NB4 (cell line): ENCODE measurements at regions not wholly inside any gene's neighbourhood (a gene's known extent, or its start where the extent isn't known, plus 50 kb on each side); places are given as distances from the start of the nearest gene placed in this dataset.

Source experiments
- DNase-seq: peaks from one replicate; pipeline ENCODE4 v3.0.0; 2010; ENCODE audit warnings: low read depth
- H3K4me3 ChIP-seq: one replicate; pipeline ENCODE4 v1.5.1; 2011; ENCODE audit warnings: mild to moderate bottlenecking, low read depth, low read length, moderate library complexity
- MYC ChIP-seq: IDR thresholded peaks from 2 replicates; pipeline ENCODE4 v1.6.1; 2011; ENCODE audit warnings: low read depth, low read length
- POLR2A ChIP-seq: IDR thresholded peaks from 2 replicates; pipeline ENCODE4 v1.6.1; 2011; ENCODE audit warnings: mild to moderate bottlenecking; ENCODE audit not compliant: insufficient read length; ENCODE audit errors: extremely low read depth
- TF ChIP-seq, protein P1 (sequence below): IDR thresholded peaks from one replicate; pipeline ENCODE4 v1.5.1; 2012; ENCODE audit warnings: low read depth, low read length
- TF ChIP-seq, protein P2 (sequence below): IDR thresholded peaks from 2 replicates; pipeline ENCODE4 v1.6.1; 2011; ENCODE audit warnings: low read depth, low read length

DNA sequence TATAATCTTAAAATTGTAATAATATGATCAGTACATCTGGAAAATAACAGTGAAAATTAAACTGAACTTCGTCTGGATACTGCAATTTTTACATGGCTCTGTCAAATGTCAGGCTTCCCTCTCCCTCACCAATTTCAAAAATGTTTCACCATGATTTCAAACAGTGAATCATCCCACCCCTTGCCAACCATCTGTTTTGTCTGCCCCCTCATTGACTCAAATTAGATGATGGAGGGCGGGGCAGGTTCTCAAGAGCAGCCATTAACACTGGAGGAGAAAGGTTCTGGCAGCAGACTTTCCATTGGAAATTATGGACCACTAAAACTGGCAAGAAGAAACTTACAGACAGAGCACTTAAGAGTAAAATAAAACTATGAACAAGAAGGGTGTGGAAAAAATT lies 1195.7 kb upstream of the ZEB2 start:
- TF ChIP-seq MYC (no peak), POLR2A (no peak)
- TF ChIP-seq, protein P1, sequence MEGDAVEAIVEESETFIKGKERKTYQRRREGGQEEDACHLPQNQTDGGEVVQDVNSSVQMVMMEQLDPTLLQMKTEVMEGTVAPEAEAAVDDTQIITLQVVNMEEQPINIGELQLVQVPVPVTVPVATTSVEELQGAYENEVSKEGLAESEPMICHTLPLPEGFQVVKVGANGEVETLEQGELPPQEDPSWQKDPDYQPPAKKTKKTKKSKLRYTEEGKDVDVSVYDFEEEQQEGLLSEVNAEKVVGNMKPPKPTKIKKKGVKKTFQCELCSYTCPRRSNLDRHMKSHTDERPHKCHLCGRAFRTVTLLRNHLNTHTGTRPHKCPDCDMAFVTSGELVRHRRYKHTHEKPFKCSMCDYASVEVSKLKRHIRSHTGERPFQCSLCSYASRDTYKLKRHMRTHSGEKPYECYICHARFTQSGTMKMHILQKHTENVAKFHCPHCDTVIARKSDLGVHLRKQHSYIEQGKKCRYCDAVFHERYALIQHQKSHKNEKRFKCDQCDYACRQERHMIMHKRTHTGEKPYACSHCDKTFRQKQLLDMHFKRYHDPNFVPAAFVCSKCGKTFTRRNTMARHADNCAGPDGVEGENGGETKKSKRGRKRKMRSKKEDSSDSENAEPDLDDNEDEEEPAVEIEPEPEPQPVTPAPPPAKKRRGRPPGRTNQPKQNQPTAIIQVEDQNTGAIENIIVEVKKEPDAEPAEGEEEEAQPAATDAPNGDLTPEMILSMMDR, result no peak
- TF ChIP-seq, protein P2, sequence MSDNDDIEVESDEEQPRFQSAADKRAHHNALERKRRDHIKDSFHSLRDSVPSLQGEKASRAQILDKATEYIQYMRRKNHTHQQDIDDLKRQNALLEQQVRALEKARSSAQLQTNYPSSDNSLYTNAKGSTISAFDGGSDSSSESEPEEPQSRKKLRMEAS, result no peak
- peak; percentile 12 for DNase-seq
- H3K4me3 ChIP-seq, result no peak overlapping the region

DNA sequence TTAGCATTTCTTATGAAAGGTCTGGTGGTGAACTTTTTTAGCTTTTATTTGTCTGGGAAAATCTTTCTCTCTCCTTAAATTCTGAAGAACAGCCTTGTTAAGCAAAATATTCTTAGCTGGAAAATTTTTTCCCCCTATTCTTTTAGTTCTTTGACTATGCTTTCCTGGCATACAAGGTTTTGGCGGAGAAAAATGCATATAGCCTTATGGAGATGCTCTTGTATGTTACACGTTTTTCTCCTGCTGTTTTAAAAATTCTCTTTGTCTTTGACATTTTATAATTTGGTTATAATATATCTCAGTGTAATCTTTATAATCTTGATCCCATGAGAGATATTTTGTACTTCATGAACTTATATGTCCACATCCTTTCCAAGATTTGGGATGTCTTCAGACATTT lies 1190.4 kb upstream of the ZEB2 start:
- no peak for DNase-seq
- TF ChIP-seq, protein P1, result no peak
- TF ChIP-seq, protein P2, result no peak
- TF ChIP-seq POLR2A, result no peak
- no peak for TF ChIP-seq MYC
- no peak overlapping the region for H3K4me3 ChIP-seq

DNA sequence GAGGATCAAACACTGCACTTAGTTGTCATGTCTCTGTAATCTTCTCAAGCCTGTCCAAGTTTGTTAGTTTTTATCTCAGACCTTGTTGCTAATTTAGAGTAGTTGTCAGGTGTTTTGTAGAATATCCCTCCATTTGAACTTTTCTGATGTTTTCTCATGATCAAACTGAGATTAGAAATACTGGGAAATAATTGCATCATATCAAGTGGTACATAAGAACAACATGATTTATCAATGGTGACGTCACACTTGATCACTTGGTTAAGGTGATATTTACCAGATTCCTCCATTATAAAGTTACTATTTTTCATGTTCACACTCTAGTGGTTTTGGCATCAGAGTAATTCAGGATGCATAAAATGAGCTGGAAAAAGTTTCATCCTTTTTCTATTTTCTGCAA lies 1182.4 kb upstream of the ZEB2 start:
- H3K4me3 ChIP-seq, result no peak overlapping the region
- DNase-seq, result no peak
- TF ChIP-seq MYC (no peak), POLR2A (no peak)
- TF ChIP-seq, protein P1, result no peak
- TF ChIP-seq, protein P2, result no peak

DNA sequence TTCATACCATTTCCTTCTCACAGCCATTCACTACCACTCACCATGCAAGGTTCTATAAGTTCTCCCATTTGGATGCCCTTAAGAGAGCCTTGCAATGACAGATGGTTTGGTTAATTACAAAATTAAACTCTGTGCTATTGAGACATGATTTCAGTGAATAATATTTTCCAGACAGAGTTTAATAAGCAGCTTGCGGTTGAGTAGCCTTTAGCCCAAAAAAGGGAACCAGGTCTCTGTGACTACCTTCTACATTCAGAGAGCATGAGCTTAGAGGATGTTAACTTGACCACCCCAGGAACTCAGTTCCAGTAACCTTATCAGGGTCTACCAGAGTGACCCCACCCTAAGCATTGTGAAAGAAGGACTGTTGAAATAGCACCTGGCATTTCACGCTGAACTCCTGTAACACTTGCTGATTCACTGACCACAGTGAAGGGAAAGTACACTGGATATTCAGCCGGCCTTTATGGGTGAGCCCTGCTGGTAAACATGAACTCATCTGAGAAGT lies 1173.1 kb upstream of the ZEB2 start:
- no peak overlapping the region for H3K4me3 ChIP-seq
- DNase-seq, result peak; percentile 99
- TF ChIP-seq, protein P2, result peak; percentile 43
- TF ChIP-seq, protein P1, result no peak
- TF ChIP-seq MYC, result peak; percentile 57; the same call in 1 of the 2 replicates
- no peak for TF ChIP-seq POLR2A

DNA sequence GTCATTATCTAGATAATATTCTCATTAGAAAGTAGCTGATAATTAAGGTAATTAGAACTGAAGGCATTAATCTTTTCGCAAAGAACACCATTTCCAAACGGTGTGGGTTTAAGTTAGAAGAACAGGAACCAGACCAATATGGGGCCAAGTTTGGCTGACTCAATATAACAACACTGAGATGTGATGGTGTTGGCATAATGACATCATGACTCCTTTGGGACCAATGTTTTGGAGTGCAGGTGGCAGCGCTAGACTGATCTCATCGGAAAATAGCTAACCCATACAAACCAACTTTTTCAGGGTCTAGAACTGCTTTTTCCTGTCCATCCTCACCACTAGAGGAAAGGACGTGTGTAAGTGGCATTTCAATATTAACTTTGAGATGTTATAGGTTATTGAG lies 1171.7 kb upstream of the ZEB2 start:
- TF ChIP-seq MYC, result no peak
- TF ChIP-seq, protein P2, result no peak
- TF ChIP-seq, protein P1, result no peak
- TF ChIP-seq POLR2A, result no peak

More for the DNA sequence above, 1171.7 kb upstream of the ZEB2 start:
- no peak for DNase-seq
- no peak overlapping the region for H3K4me3 ChIP-seq
